GM23338 (cell line): ENCODE measurements at regions not wholly inside any gene's neighbourhood (a gene's known extent, or its start where the extent isn't known, plus 50 kb on each side); places are given as distances from the start of the nearest gene placed in this dataset.

Experiments
- CREB1 ChIP-seq: fragments of 250-450 bp; sonication (Bioruptor Pico); IDR thresholded peaks from 2 replicates; pipeline ENCODE4 v1.5.0; 2020; ENCODE audit warnings: low read depth, mild to moderate bottlenecking, moderate library complexity
- CTCF ChIP-seq, 2 experiments: fragments of 200-600 bp in 1 of 2; sonication (generic) in 1 of 2; conservative IDR thresholded peaks; 2 replicates each; pipeline versions ENCODE4 v1.5.1 to v1.6.1; 2016 to 2017; ENCODE audit warnings: antibody characterized with exemption in 2 of 2, low read depth in 2 of 2, mild to moderate bottlenecking in 2 of 2, moderate library complexity in 1 of 2
- EZH2phosphoT487 ChIP-seq: fragments of 200-600 bp; sonication (generic); IDR thresholded peaks from one replicate; pipeline ENCODE4 v1.8.1; 2018; ENCODE audit warnings: antibody characterized with exemption; ENCODE audit not compliant: unreplicated experiment
- JUNB ChIP-seq: IDR thresholded peaks from one replicate; pipeline ENCODE4 v1.6.1; 2016; ENCODE audit warnings: antibody characterized with exemption; ENCODE audit not compliant: unreplicated experiment
- NANOG ChIP-seq: IDR thresholded peaks from 2 replicates; pipeline ENCODE4 v1.6.1; 2016; ENCODE audit warnings: antibody characterized with exemption, borderline replicate concordance
- POLR2AphosphoS5 ChIP-seq: IDR thresholded peaks from 2 replicates; pipeline ENCODE4 v1.6.1; 2016; ENCODE audit warnings: antibody characterized with exemption, low read depth
- REST ChIP-seq: IDR thresholded peaks from one replicate; pipeline ENCODE4 v1.6.1; 2018; ENCODE audit warnings: antibody characterized with exemption; ENCODE audit not compliant: unreplicated experiment
- STAT1 ChIP-seq: IDR thresholded peaks from one replicate; pipeline ENCODE4 v1.6.1; 2016; ENCODE audit warnings: antibody characterized with exemption; ENCODE audit not compliant: unreplicated experiment
- ZNF114 ChIP-seq: fragments of 250-450 bp; sonication (Bioruptor Pico); IDR thresholded peaks from 2 replicates; pipeline ENCODE4 v1.5.0; 2020; ENCODE audit warnings: mild to moderate bottlenecking, moderate library complexity
- ZNF331 ChIP-seq: fragments of 250-450 bp; sonication (Bioruptor Pico); IDR thresholded peaks from 2 replicates; pipeline ENCODE4 v1.5.0; 2020; ENCODE audit warnings: low read depth, mild to moderate bottlenecking, moderate library complexity
- TF ChIP-seq, protein P1 (sequence below): fragments of 250-450 bp; sonication (Bioruptor Pico); IDR thresholded peaks from 2 replicates; pipeline ENCODE4 v1.5.0; 2020; ENCODE audit warnings: mild to moderate bottlenecking, moderate library complexity

- TF ChIP-seq, protein P1, sequence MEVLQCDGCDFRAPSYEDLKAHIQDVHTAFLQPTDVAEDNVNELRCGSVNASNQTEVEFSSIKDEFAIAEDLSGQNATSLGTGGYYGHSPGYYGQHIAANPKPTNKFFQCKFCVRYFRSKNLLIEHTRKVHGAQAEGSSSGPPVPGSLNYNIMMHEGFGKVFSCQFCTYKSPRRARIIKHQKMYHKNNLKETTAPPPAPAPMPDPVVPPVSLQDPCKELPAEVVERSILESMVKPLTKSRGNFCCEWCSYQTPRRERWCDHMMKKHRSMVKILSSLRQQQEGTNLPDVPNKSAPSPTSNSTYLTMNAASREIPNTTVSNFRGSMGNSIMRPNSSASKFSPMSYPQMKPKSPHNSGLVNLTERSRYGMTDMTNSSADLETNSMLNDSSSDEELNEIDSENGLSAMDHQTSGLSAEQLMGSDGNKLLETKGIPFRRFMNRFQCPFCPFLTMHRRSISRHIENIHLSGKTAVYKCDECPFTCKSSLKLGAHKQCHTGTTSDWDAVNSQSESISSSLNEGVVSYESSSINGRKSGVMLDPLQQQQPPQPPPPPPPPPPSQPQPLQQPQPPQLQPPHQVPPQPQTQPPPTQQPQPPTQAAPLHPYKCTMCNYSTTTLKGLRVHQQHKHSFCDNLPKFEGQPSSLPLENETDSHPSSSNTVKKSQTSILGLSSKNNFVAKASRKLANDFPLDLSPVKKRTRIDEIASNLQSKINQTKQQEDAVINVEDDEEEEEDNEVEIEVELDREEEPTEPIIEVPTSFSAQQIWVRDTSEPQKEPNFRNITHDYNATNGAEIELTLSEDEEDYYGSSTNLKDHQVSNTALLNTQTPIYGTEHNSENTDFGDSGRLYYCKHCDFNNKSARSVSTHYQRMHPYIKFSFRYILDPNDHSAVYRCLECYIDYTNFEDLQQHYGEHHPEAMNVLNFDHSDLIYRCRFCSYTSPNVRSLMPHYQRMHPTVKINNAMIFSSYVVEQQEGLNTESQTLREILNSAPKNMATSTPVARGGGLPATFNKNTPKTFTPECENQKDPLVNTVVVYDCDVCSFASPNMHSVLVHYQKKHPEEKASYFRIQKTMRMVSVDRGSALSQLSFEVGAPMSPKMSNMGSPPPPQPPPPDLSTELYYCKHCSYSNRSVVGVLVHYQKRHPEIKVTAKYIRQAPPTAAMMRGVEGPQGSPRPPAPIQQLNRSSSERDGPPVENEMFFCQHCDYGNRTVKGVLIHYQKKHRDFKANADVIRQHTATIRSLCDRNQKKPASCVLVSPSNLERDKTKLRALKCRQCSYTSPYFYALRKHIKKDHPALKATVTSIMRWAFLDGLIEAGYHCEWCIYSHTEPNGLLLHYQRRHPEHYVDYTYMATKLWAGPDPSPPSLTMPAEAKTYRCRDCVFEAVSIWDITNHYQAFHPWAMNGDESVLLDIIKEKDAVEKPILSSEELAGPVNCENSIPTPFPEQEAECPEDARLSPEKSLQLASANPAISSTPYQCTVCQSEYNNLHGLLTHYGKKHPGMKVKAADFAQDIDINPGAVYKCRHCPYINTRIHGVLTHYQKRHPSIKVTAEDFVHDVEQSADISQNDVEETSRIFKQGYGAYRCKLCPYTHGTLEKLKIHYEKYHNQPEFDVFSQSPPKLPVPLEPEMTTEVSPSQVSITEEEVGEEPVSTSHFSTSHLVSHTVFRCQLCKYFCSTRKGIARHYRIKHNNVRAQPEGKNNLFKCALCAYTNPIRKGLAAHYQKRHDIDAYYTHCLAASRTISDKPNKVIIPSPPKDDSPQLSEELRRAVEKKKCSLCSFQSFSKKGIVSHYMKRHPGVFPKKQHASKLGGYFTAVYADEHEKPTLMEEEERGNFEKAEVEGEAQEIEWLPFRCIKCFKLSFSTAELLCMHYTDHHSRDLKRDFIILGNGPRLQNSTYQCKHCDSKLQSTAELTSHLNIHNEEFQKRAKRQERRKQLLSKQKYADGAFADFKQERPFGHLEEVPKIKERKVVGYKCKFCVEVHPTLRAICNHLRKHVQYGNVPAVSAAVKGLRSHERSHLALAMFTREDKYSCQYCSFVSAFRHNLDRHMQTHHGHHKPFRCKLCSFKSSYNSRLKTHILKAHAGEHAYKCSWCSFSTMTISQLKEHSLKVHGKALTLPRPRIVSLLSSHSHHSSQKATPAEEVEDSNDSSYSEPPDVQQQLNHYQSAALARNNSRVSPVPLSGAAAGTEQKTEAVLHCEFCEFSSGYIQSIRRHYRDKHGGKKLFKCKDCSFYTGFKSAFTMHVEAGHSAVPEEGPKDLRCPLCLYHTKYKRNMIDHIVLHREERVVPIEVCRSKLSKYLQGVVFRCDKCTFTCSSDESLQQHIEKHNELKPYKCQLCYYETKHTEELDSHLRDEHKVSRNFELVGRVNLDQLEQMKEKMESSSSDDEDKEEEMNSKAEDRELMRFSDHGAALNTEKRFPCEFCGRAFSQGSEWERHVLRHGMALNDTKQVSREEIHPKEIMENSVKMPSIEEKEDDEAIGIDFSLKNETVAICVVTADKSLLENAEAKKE: no peak
- no peak for TF ChIP-seq CTCF (conservative IDR thresholded peaks at IDR 0.05; ENCODE audit: low read depth in 2 of 2)
- TF ChIP-seq NANOG: no peak
- no peak for TF ChIP-seq POLR2AphosphoS5
- TF ChIP-seq REST: no peak
- no peak for TF ChIP-seq EZH2phosphoT487
- TF ChIP-seq JUNB: no peak
- TF ChIP-seq CREB1 (CRISPR knock-in tag): no peak
- TF ChIP-seq ZNF331 (CRISPR knock-in tag): no peak
- TF ChIP-seq ZNF114 (CRISPR knock-in tag): no peak
- TF ChIP-seq STAT1: no peak
Measured at GRCh38 chr16:17915791-17916190, 420.7 kb downstream of the NPIPA8 start (continued).
